Esophagus squamous epithelium (tissue), 5 donors: ENCODE measurements at regions not wholly inside any gene's neighbourhood (a gene's known extent, or its start where the extent isn't known, plus 50 kb on each side); places are given as distances from the start of the nearest gene placed in this dataset.

ENCODE experiments used
- DNase-seq: peaks from one replicate; lab custom pipeline; 2025; lab: John Stamatoyannopoulos, UW
- H3K27ac ChIP-seq, 4 donors: fragments of 200-600 bp; sonication (generic); one replicate each; pipeline ENCODE4 v1.5.1; 2016 to 2019; ENCODE audit warnings: mild to moderate bottlenecking in 1 of 4
- H3K27me3 ChIP-seq, 4 donors: fragments of 200-600 bp; sonication (generic); 1 replicate in 3 of 4; 2 replicates in 1 of 4; pipeline versions ENCODE4 v1.5.1 to v1.6.0; 2017 to 2021; ENCODE audit warnings: antibody characterized with exemption in 1 of 4
- H3K36me3 ChIP-seq, 3 donors: fragments of 200-600 bp; sonication (generic); one replicate each; pipeline ENCODE4 v1.5.1; 2016 to 2019
- H3K4me1 ChIP-seq, 3 donors: fragments of 200-600 bp; sonication (generic); one replicate each; pipeline ENCODE4 v1.5.1; 2017 to 2019
- H3K4me3 ChIP-seq, 4 donors: fragments of 200-600 bp; sonication (generic); 1 replicate in 3 of 4; 2 replicates in 1 of 4; pipeline ENCODE4 v1.5.1; 2016 to 2019; ENCODE audit warnings: mild to moderate bottlenecking in 2 of 4, moderate library complexity in 1 of 4
- H3K9me3 ChIP-seq, 3 donors: fragments of 200-600 bp; sonication (generic); one replicate each; pipeline ENCODE4 v1.5.1; 2016 to 2019
- CTCF ChIP-seq, 6 experiments: fragments of 450-650 bp in 4 of 6; fragments of 200-600 bp in 2 of 6; sonication (generic) in 2 of 6; IDR thresholded peaks; one replicate each; pipeline ENCODE4 v1.5.1; 2016 to 2019; ENCODE audit warnings: antibody characterized with exemption in 6 of 6, mild to moderate bottlenecking in 4 of 6, moderate library complexity in 4 of 6
- POLR2A ChIP-seq, 4 donors: fragments of 450-650 bp; IDR thresholded peaks; one replicate each; pipeline ENCODE4 v1.6.1; 2017; ENCODE audit warnings: antibody characterized with exemption in 4 of 4, mild to moderate bottlenecking in 4 of 4, moderate library complexity in 3 of 4
- WGBS, 2 donors: methylation state at CpG; one replicate each; pipeline ENCODE4 v1.1.5; 2018; 5-methylcytosine and 5-hydroxymethylcytosine counted together
- intact Hi-C: fragments of 100-400 bp; cut with DNase I; formaldehyde crosslinking; loops from one replicate; pipeline ENCODE4 v1.15.0; 2022
- donor health status: DM: yes; HTN: yes; CAD: no.

- intact Hi-C loops = no loop called here
- 48 to 62% methylated on average over 7 of the region's 7 CpGs for WGBS, 2 donors
- TF ChIP-seq CTCF (IDR thresholded peaks at IDR 0.05) = no peak
- TF ChIP-seq POLR2A (IDR thresholded peaks at IDR 0.05) = no peak
- H3K9me3 ChIP-seq = no peaks in the 10 kb centered on the region
- H3K36me3 ChIP-seq = no peaks in the 10 kb centered on the region
- no peaks in the 10 kb centered on the region for H3K27me3 ChIP-seq
- no peaks in the 10 kb centered on the region for H3K4me1 ChIP-seq
- H3K4me3 ChIP-seq = no peak overlapping the region
- H3K27ac ChIP-seq = no peak overlapping the region
- no peak for DNase-seq
Observed at GRCh38 chr13:79034341-79034740, 371.7 kb downstream of the RBM26 start.

GRCh38 chr13:79030513-79030912, 371.6 kb upstream of the OBI1 start:
- intact Hi-C loops = no loop called here
- DNase-seq = no peak
- Histone ChIP-seq H3K4me1 (no peaks in the 10 kb centered on the region), H3K27ac (no peak overlapping the region), H3K36me3 (no peaks in the 10 kb centered on the region), H3K9me3 (no peaks in the 10 kb centered on the region), H3K27me3 (no peaks in the 10 kb centered on the region), H3K4me3 (no peak overlapping the region)
- WGBS, 2 donors = 32 to 38% methylated on average over 2 of the region's 2 CpGs
- TF ChIP-seq CTCF (IDR thresholded peaks at IDR 0.05) (no peak), POLR2A (IDR thresholded peaks at IDR 0.05) (no peak)

GRCh38 chr13:79018166-79018565, 359.2 kb upstream of the OBI1 start:
- Histone ChIP-seq H3K4me3 (no peak overlapping the region), H3K27ac (no peak overlapping the region), H3K4me1 (no peaks in the 10 kb centered on the region), H3K9me3 (peaks cover 0 to 20% (median 12%) of the 10 kb centered on the region in 3 donors), H3K27me3 (no peaks in the 10 kb centered on the region), H3K36me3 (no peaks in the 10 kb centered on the region)
- no peak for TF ChIP-seq CTCF (IDR thresholded peaks at IDR 0.05)
- no peak for TF ChIP-seq POLR2A (IDR thresholded peaks at IDR 0.05)
- intact Hi-C loops = no loop called here
- 0 to 39% methylated on average over 2 of the region's 2 CpGs for WGBS, 2 donors
- DNase-seq = no peak

- no peak overlapping the region for H3K27ac ChIP-seq
- TF ChIP-seq POLR2A (IDR thresholded peaks at IDR 0.05) (no peak), CTCF (IDR thresholded peaks at IDR 0.05) (no peak)
- H3K9me3 ChIP-seq = no peaks in the 10 kb centered on the region
- no peak overlapping the region for H3K4me3 ChIP-seq
- H3K36me3 ChIP-seq = no peaks in the 10 kb centered on the region
- intact Hi-C loops = no loop called here
- WGBS, 2 donors = 58 to 65% methylated on average over 2 of the region's 2 CpGs
- H3K4me1 ChIP-seq = no peaks in the 10 kb centered on the region
- H3K27me3 ChIP-seq = no peaks in the 10 kb centered on the region
- DNase-seq = no peak
Observed at GRCh38 chr13:79011179-79011578, 352.2 kb upstream of the OBI1 start.

GRCh38 chr13:79003989-79004898, 345.3 kb upstream of the OBI1 start:
- intact Hi-C loops = no loop called here
- Histone ChIP-seq H3K27ac (no peak overlapping the region), H3K4me1 (no peaks in the 10 kb centered on the region), H3K4me3 (no peak overlapping the region), H3K36me3 (no peaks in the 10 kb centered on the region), H3K27me3 (no peaks in the 10 kb centered on the region), H3K9me3 (no peaks in the 10 kb centered on the region)
- WGBS, 2 donors = 54 to 67% methylated on average over 7 of the region's 7 CpGs
- no peak for DNase-seq
- TF ChIP-seq POLR2A (IDR thresholded peaks at IDR 0.05) (no peak), CTCF (IDR thresholded peaks at IDR 0.05) (no peak)
